Keratinocyte (primary cell): ENCODE measurements at regions not wholly inside any gene's neighbourhood (a gene's known extent, or its start where the extent isn't known, plus 50 kb on each side); places are given as distances from the start of the nearest gene placed in this dataset.

Experiments
- EZH2 ChIP-seq: IDR thresholded peaks from one replicate; pipeline ENCODE4 v1.6.1; 2012; ENCODE audit warnings: inconsistent platforms, mild to moderate bottlenecking, low read length, moderate library complexity
- TF ChIP-seq, protein P1 (sequence below), 3 experiments: IDR thresholded peaks in 1 of 3; conservative IDR thresholded peaks in 1 of 3; optimal IDR thresholded peaks in 1 of 3; 2 replicates in 2 of 3; 3 replicates in 1 of 3; pipeline versions ENCODE3 to v1.5.1; 2011; ENCODE audit warnings: low read length in 3 of 3, mild to moderate bottlenecking in 3 of 3, moderate library complexity in 2 of 3, control low read depth in 1 of 3, inconsistent platforms in 1 of 3; ENCODE audit not compliant: insufficient read depth in 2 of 3; ENCODE audit errors: extremely low read depth in 1 of 3

DNA sequence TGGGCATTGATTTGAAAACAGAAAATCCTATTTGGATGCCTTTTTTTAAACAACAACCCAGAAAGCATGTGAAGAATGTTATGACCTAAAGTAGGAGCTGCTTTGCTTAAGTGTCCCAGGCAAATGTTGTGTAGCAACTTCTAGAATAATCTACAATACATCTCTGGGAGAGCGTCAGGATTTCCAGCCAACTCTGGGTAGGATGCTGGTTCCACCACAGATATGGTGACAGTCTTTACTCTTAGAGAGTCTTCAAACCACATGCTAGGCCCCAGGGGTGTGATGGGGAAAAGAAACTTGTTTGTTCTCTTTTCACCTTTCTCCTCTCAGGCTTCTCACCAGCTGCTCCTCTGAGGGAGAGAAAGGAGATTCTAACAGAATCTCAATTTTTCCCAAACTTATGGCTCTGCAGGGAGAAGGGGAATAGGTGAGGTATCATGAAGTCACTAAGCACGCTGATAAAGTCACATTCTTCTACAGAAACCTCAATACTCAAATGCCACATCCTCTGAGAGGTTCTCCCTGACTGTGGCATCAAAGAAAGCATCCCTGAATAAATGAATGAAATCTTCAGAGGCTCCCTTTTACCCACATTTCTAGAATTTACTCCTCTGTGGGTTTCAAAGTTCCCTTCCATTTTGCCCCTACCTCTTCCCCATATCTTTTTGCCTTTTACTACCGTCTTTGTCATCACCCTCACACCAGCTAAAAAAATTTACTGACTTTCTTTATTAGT, 171.6 kb upstream of the RAI2 start:
- TF ChIP-seq, protein P1, sequence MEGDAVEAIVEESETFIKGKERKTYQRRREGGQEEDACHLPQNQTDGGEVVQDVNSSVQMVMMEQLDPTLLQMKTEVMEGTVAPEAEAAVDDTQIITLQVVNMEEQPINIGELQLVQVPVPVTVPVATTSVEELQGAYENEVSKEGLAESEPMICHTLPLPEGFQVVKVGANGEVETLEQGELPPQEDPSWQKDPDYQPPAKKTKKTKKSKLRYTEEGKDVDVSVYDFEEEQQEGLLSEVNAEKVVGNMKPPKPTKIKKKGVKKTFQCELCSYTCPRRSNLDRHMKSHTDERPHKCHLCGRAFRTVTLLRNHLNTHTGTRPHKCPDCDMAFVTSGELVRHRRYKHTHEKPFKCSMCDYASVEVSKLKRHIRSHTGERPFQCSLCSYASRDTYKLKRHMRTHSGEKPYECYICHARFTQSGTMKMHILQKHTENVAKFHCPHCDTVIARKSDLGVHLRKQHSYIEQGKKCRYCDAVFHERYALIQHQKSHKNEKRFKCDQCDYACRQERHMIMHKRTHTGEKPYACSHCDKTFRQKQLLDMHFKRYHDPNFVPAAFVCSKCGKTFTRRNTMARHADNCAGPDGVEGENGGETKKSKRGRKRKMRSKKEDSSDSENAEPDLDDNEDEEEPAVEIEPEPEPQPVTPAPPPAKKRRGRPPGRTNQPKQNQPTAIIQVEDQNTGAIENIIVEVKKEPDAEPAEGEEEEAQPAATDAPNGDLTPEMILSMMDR (optimal IDR thresholded peaks at IDR 0.05 in 1 of 3, IDR thresholded peaks at IDR 0.05 in 1 of 3, conservative IDR thresholded peaks at IDR 0.05 in 1 of 3; ENCODE audit: extremely low read depth in 1 of 3, insufficient read depth in 2 of 3, low read length in 3 of 3) = no peak
- no peak for TF ChIP-seq EZH2
